GM23338 (cell line): ENCODE measurements at regions not wholly inside any gene's neighbourhood (a gene's known extent, or its start where the extent isn't known, plus 50 kb on each side); places are given as distances from the start of the nearest gene placed in this dataset.

Experiments
- ATAC-seq: fragments of 200-7000 bp; cut with Tn5 transposase; 3 replicates; pipeline ENCODE4 v1.9.1; 2020
- DNase-seq: peaks from one replicate; pipeline ENCODE4 v3.0.0-alpha.2; 2015; ENCODE audit warnings: low spot score
- H2AFZ ChIP-seq: fragments of 200-600 bp; sonication (generic); 2 replicates; pipeline ENCODE4 v1.8.0; 2016; ENCODE audit warnings: antibody characterized with exemption, mild to moderate bottlenecking, moderate library complexity
- H3F3A ChIP-seq: fragments of 200-600 bp; sonication (generic); replicated peaks from 2 replicates; pipeline ENCODE4 v1.8.0; 2017; ENCODE audit warnings: antibody characterized with exemption, mixed run types, low read depth
- H3K27ac ChIP-seq: fragments of 200-600 bp; sonication (generic); 2 replicates; pipeline ENCODE4 v1.6.1; 2016; ENCODE audit warnings: low read depth
- H3K27me3 ChIP-seq: fragments of 200-600 bp; sonication (generic); 2 replicates; pipeline ENCODE4 v1.8.0; 2016; ENCODE audit warnings: mild to moderate bottlenecking, mixed run types, moderate library complexity; ENCODE audit not compliant: insufficient read depth
- H3K36me3 ChIP-seq: fragments of 200-600 bp; sonication (generic); 2 replicates; pipeline ENCODE4 v1.8.0; 2016; ENCODE audit warnings: mild to moderate bottlenecking; ENCODE audit not compliant: insufficient read depth
- H3K4me1 ChIP-seq: fragments of 200-600 bp; sonication (generic); 2 replicates; pipeline ENCODE4 v1.8.0; 2016; ENCODE audit warnings: mild to moderate bottlenecking, moderate library complexity; ENCODE audit not compliant: insufficient read depth
- H3K4me2 ChIP-seq: fragments of 200-600 bp; sonication (generic); 2 replicates; pipeline ENCODE4 v1.7.1; 2017; ENCODE audit warnings: mixed run types
- H3K4me3 ChIP-seq: fragments of 200-600 bp; sonication (generic); 2 replicates; pipeline ENCODE4 v1.6.1; 2016; ENCODE audit warnings: mixed run types
- H3K79me2 ChIP-seq: fragments of 200-600 bp; sonication (generic); replicated peaks from 2 replicates; pipeline ENCODE4 v1.8.0; 2017; ENCODE audit warnings: mild to moderate bottlenecking; ENCODE audit not compliant: insufficient read depth
- H3K9me2 ChIP-seq: fragments of 200-600 bp; sonication (generic); 2 replicates; pipeline ENCODE4 v1.8.0; 2017; ENCODE audit not compliant: insufficient read depth
- H4K20me1 ChIP-seq: fragments of 200-600 bp; sonication (generic); replicated peaks from 2 replicates; pipeline ENCODE4 v1.8.0; 2017; ENCODE audit warnings: mild to moderate bottlenecking; ENCODE audit not compliant: insufficient read depth
- H3K27ac Mint-ChIP-seq: 2 replicates; pipeline ENCODE4 v1.8.0; 2020; ENCODE audit warnings: inconsistent platforms, mild to moderate bottlenecking, moderate library complexity, mixed read lengths
- H3K27me3 Mint-ChIP-seq: 3 replicates; pipeline ENCODE4 v1.8.0; 2022; ENCODE audit warnings: low read depth, mild to moderate bottlenecking, moderate library complexity, mixed read lengths, inconsistent platforms; ENCODE audit not compliant: insufficient read depth, poor library complexity
- H3K36me3 Mint-ChIP-seq: 3 replicates; pipeline ENCODE4 v1.8.0; 2021; ENCODE audit warnings: low read depth, mild to moderate bottlenecking, inconsistent platforms, moderate library complexity, mixed read lengths
- H3K4me1 Mint-ChIP-seq: 3 replicates; pipeline ENCODE4 v1.8.0; 2020; ENCODE audit warnings: mild to moderate bottlenecking, inconsistent platforms, mixed read lengths
- H3K4me3 Mint-ChIP-seq: 3 replicates; pipeline ENCODE4 v1.8.0; 2021; ENCODE audit warnings: moderate library complexity, mild to moderate bottlenecking, inconsistent platforms, mixed read lengths
- H3K9me3 Mint-ChIP-seq: 3 replicates; pipeline ENCODE4 v1.8.0; 2020; ENCODE audit warnings: moderate library complexity, mild to moderate bottlenecking, inconsistent platforms, mixed read lengths
- EZH2phosphoT487 ChIP-seq: fragments of 200-600 bp; sonication (generic); IDR thresholded peaks from one replicate; pipeline ENCODE4 v1.8.1; 2018; ENCODE audit warnings: antibody characterized with exemption; ENCODE audit not compliant: unreplicated experiment
- ZNF462 ChIP-seq: fragments of 250-450 bp; sonication (Bioruptor Pico); IDR thresholded peaks from 2 replicates; pipeline ENCODE4 v1.5.0; 2020; ENCODE audit warnings: mild to moderate bottlenecking, moderate library complexity
- TF ChIP-seq, protein P1 (sequence below): IDR thresholded peaks from one replicate; pipeline ENCODE4 v1.6.1; 2018; ENCODE audit warnings: antibody characterized with exemption; ENCODE audit not compliant: unreplicated experiment

DNA sequence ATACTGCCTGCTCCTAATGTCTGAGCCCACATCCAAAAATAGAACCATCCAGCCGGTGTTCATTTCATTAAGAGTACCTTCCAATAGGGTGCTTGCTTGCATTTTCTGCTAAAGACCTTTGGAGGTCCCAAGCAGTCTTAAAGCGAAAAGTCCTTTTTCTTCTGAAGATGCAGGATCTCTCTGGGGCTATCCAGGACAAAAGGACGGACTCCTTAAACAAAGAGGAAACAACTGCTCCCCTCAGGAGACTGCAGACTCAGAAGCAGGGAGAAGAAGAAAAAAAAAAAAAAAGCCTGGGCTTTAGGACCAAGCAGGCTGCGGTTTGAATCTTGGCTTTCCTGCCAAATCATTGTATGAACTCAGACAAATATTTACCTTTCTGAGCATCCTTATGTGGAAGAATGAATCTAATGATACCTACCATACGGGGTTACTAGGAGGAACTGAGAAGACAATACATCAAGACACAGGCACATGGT lies 204.0 kb downstream of the PLPP3 start:
- peak; percentile 59 for DNase-seq
- H4K20me1 ChIP-seq = no peaks in the 10 kb centered on the region
- H3K36me3 Mint-ChIP-seq = no peaks in the 10 kb centered on the region
- H3K79me2 ChIP-seq = no peaks in the 10 kb centered on the region
- no peaks in the 10 kb centered on the region for H3K9me2 ChIP-seq
- ATAC-seq = peak; percentile 72
- H3K4me1 ChIP-seq = peaks cover 38% of the 10 kb centered on the region
- no peaks in the 10 kb centered on the region for H3K9me3 Mint-ChIP-seq
- H3K4me3 Mint-ChIP-seq = peak overlapping the region; percentile 23; the same call in 2 of the 3 replicates
- H3K27me3 ChIP-seq = no peaks in the 10 kb centered on the region
- peak overlapping the region; percentile 5 for H3K4me2 ChIP-seq
- H3K4me1 Mint-ChIP-seq = peaks cover 46% of the 10 kb centered on the region
- no peak overlapping the region for H2AFZ ChIP-seq
- no peak overlapping the region for H3K27ac ChIP-seq
- H3K27ac Mint-ChIP-seq = peak overlapping the region; percentile 64
- no peaks in the 10 kb centered on the region for H3K36me3 ChIP-seq
- H3F3A ChIP-seq = no peaks in the 10 kb centered on the region
- no peak for TF ChIP-seq EZH2phosphoT487
- peak; percentile 94 for TF ChIP-seq ZNF462
- TF ChIP-seq, protein P1, sequence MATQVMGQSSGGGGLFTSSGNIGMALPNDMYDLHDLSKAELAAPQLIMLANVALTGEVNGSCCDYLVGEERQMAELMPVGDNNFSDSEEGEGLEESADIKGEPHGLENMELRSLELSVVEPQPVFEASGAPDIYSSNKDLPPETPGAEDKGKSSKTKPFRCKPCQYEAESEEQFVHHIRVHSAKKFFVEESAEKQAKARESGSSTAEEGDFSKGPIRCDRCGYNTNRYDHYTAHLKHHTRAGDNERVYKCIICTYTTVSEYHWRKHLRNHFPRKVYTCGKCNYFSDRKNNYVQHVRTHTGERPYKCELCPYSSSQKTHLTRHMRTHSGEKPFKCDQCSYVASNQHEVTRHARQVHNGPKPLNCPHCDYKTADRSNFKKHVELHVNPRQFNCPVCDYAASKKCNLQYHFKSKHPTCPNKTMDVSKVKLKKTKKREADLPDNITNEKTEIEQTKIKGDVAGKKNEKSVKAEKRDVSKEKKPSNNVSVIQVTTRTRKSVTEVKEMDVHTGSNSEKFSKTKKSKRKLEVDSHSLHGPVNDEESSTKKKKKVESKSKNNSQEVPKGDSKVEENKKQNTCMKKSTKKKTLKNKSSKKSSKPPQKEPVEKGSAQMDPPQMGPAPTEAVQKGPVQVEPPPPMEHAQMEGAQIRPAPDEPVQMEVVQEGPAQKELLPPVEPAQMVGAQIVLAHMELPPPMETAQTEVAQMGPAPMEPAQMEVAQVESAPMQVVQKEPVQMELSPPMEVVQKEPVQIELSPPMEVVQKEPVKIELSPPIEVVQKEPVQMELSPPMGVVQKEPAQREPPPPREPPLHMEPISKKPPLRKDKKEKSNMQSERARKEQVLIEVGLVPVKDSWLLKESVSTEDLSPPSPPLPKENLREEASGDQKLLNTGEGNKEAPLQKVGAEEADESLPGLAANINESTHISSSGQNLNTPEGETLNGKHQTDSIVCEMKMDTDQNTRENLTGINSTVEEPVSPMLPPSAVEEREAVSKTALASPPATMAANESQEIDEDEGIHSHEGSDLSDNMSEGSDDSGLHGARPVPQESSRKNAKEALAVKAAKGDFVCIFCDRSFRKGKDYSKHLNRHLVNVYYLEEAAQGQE = no peak
- no peak overlapping the region for H3K4me3 ChIP-seq
- peaks cover 5% of the 10 kb centered on the region for H3K27me3 Mint-ChIP-seq
